HEK293T (cell line): ENCODE measurements at regions not wholly inside any gene's neighbourhood (a gene's known extent, or its start where the extent isn't known, plus 50 kb on each side); places are given as distances from the start of the nearest gene placed in this dataset.

ENCODE experiments used
- FOXA1 ChIP-seq: fragments of 450-650 bp; IDR thresholded peaks from 2 replicates; pipeline ENCODE4 v1.6.1; 2016; ENCODE audit warnings: mild to moderate bottlenecking
- NFRKB ChIP-seq: fragments of 450-650 bp; IDR thresholded peaks from 2 replicates; pipeline ENCODE4 v1.6.1; 2016; ENCODE audit warnings: mild to moderate bottlenecking, moderate library complexity
- ZNF384 ChIP-seq: fragments of 450-650 bp; IDR thresholded peaks from 2 replicates; pipeline ENCODE4 v1.6.1; 2016

DNA sequence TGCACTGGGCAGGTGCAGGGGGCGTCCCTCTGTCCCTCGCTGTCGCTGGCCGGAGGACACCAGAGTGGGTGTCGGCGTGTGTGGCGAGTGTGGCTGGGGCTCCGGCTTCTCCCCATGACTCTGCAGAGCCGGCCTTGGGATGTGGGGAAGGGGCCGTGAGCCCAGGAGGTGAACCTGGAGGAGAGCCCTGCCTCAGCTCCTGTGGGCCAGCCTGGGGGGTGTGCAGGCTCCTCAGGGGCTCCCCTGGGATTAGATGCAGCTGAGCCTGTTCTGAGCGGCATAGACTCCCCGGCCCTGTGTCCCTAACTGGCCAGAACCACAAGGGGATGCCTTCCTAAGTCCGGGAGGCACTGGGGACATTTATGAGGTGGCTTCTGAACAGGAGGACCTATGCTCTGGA lies 73.2 kb upstream of the GATA5 start:
- TF ChIP-seq FOXA1, result no peak
- TF ChIP-seq ZNF384, result no peak
- TF ChIP-seq NFRKB, result no peak
